ENCODE measurements at regions not wholly inside any gene's neighbourhood (a gene's known extent, or its start where the extent isn't known, plus 50 kb on each side); places are given as distances from the start of the nearest gene placed in this dataset.

GRCh38 chr5:68970617-68971016 lies 123.2 kb upstream of the SLC30A5 start:
- DNase-seq (ENCODE audit: low read depth): no peak
- no peak overlapping the region for H3K4me3 ChIP-seq (ENCODE audit: low read depth, low read length)
- TF ChIP-seq, protein P1, sequence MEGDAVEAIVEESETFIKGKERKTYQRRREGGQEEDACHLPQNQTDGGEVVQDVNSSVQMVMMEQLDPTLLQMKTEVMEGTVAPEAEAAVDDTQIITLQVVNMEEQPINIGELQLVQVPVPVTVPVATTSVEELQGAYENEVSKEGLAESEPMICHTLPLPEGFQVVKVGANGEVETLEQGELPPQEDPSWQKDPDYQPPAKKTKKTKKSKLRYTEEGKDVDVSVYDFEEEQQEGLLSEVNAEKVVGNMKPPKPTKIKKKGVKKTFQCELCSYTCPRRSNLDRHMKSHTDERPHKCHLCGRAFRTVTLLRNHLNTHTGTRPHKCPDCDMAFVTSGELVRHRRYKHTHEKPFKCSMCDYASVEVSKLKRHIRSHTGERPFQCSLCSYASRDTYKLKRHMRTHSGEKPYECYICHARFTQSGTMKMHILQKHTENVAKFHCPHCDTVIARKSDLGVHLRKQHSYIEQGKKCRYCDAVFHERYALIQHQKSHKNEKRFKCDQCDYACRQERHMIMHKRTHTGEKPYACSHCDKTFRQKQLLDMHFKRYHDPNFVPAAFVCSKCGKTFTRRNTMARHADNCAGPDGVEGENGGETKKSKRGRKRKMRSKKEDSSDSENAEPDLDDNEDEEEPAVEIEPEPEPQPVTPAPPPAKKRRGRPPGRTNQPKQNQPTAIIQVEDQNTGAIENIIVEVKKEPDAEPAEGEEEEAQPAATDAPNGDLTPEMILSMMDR (IDR thresholded peaks at IDR 0.05; ENCODE audit: insufficient read depth, low read length): no peak

- TF ChIP-seq, protein P1 (IDR thresholded peaks at IDR 0.05; ENCODE audit: insufficient read depth, low read length): no peak
- no peak overlapping the region for H3K4me3 ChIP-seq (ENCODE audit: low read depth, low read length)
- DNase-seq (ENCODE audit: low read depth): no peak
These were observed 120.1 kb upstream of the SLC30A5 start for GRCh38 chr5:68973696-68974095.

DNA sequence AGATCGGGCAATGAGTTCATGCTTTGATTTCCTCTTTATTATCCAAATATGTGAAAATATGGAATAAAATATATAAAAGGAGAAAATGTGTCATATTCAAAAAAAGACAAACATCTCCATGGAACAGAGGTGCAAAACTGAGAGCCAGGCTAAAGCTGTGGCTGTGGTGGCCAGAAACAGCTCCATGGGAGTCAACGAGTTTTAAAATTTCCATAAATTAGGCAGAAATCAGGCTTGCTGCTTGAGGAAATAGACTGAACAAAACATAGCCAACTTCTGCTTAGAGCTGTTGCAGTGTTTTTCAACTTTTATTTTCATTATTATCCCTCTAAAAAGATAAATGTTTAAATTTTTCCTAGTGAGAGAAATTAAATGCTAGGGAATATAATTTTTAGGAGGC lies 110.8 kb upstream of the SLC30A5 start:
- no peak overlapping the region for H3K4me3 ChIP-seq (ENCODE audit: low read depth, low read length)
- TF ChIP-seq, protein P1 (IDR thresholded peaks at IDR 0.05; ENCODE audit: insufficient read depth, low read length): no peak
- no peak for DNase-seq (ENCODE audit: low read depth)

DNA sequence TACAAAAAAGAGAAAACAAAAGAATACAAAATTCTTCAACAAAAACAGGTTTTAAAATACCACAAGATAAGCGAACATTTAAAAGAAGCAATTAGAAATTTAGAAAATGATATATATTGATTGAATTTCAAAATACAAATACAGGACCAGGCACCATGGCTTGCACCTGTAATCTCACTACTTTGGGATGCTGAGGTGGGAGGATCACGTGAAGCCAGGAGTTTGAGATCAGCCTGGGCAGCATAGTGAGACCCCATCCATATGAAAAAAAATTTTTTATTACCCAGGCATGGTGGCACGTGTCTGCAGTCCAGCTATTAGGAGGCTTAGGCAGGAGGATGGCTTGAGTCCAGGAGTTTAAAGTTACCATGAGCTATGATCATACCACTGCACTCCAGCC lies 109.9 kb upstream of the SLC30A5 start:
- TF ChIP-seq, protein P1 (IDR thresholded peaks at IDR 0.05; ENCODE audit: insufficient read depth, low read length): no peak
- H3K4me3 ChIP-seq (ENCODE audit: low read depth, low read length): no peak overlapping the region
- no peak for DNase-seq (ENCODE audit: low read depth)

DNA sequence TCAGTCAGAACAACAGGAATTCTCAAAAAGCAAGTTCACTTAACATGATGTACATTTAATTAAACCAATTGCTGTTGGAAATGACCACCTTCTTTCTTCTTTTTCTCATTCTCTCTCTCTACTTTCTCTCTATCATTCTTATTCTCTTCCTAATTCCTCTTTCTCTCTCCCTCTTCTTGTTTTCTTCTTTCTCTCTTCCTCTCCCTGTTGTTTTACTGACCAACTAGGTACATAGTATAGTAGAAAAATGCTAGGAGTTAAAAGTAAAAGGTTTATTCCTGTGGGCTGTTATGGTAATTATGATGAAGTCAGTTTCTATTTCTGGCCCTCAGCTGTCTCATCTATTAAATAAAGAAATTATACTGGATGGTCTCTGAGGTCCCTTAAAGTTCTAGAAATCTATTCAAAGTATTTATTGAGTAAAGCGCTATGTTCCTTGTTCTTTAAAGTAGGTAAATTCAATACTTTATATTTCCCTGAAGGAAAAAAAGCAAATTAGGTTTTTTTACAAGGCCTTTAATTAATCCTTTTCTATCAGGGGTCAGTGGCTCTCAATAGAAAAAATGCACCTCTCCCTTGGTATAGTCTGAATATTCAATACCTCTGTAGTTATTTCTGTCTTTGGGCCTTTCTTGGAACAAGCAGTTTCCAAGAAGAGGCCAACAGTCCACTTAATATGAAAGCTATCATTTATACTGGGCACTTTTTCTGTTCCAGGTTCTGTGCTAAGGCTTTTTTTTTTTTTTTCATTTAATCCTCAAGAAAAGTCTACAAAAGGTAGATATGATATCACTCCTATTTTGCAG lies 102.3 kb upstream of the SLC30A5 start:
- no peak for DNase-seq (ENCODE audit: low read depth)
- no peak overlapping the region for H3K4me3 ChIP-seq (ENCODE audit: low read depth, low read length)
- TF ChIP-seq, protein P1 (IDR thresholded peaks at IDR 0.05; ENCODE audit: insufficient read depth, low read length): no peak

GRCh38 chr5:68994645-68995044 lies 99.2 kb upstream of the SLC30A5 start:
- no peak for DNase-seq (ENCODE audit: low read depth)
- no peak overlapping the region for H3K4me3 ChIP-seq (ENCODE audit: low read depth, low read length)
- TF ChIP-seq, protein P1 (IDR thresholded peaks at IDR 0.05; ENCODE audit: insufficient read depth, low read length): no peak

Measured in fibroblast of the aortic adventitia (primary cell).